BJ (cell line): ENCODE measurements at regions not wholly inside any gene's neighbourhood (a gene's known extent, or its start where the extent isn't known, plus 50 kb on each side); places are given as distances from the start of the nearest gene placed in this dataset.
"Not testable (repeated sequence)": the region's sequence is repeated elsewhere in the genome, so short reads cannot be mapped to it uniquely, and the experiment has no call there.

Experiments used
- CTCF ChIA-PET: fragments of 350-600 bp; formaldehyde crosslinking; extraction: SDS; loops from one replicate; lab custom pipeline; 2021; ENCODE audit warnings: antibody characterized with exemption, inconsistent platforms; lab: Yijun Ruan, JAX
- POLR2A ChIA-PET: fragments of 300-600 bp; sonication (Branson Sonifier 250); formaldehyde crosslinking; extraction: SDS; loops from one replicate; lab custom pipeline; 2021; ENCODE audit warnings: antibody characterized with exemption; lab: Charles Lee
- DNase-seq: peaks from one replicate; pipeline ENCODE4 v3.0.0-alpha.2; 2011; ENCODE audit warnings: low read depth
- H3K27me3 ChIP-seq: 2 replicates; pipeline ENCODE4 v1.6.0; 2011; ENCODE audit warnings: low read length; ENCODE audit not compliant: control insufficient read depth, insufficient read depth
- H3K36me3 ChIP-seq: 2 replicates; pipeline ENCODE4 v1.5.1; 2011; ENCODE audit warnings: low read length; ENCODE audit not compliant: control insufficient read depth, insufficient read depth
- H3K4me3 ChIP-seq: 2 replicates; pipeline ENCODE4 v1.5.1; 2011; ENCODE audit warnings: low read depth, mild to moderate bottlenecking, control low read depth, low read length
- CTCF ChIP-seq: IDR thresholded peaks from 2 replicates; pipeline ENCODE4 v1.5.1; 2011; ENCODE audit warnings: low read depth, mild to moderate bottlenecking, control low read depth, inconsistent platforms, low read length, moderate library complexity; ENCODE audit not compliant: insufficient read depth

GRCh38 chr2:240258685-240259084 is 118.2 kb upstream of the OTOS start:
- DNase-seq, result no peak
- POLR2A ChIA-PET, result no interaction called here
- CTCF ChIA-PET, result interaction anchor here (1.3 kb wide), 1 partner anchor 26 kb away, joined by 3 read pairs; no protein-coding TSS in a partner anchor
- TF ChIP-seq CTCF, result no peak
- H3K36me3 ChIP-seq, result no peaks in the 10 kb centered on the region
- H3K27me3 ChIP-seq, result peaks cover 3% of the 10 kb centered on the region; the same call in 1 of the 2 replicates
- no peak overlapping the region for H3K4me3 ChIP-seq

- Histone ChIP-seq H3K36me3 (no peaks in the 10 kb centered on the region), H3K27me3 (peaks cover 3% of the 10 kb centered on the region; the same call in 1 of the 2 replicates), H3K4me3 (no peak overlapping the region)
- no peak for DNase-seq
- ChIA-PET POLR2A (no interaction called here), CTCF (interaction anchor here (1.0 to 1.3 kb wide), 2 partner anchors 10 to 27 kb away, joined by 3 read pairs; no protein-coding TSS in a partner anchor)
- no peak for TF ChIP-seq CTCF
These were observed 118.9 kb upstream of the OTOS start for GRCh38 chr2:240259201-240259923.

- Histone ChIP-seq H3K27me3 (peaks cover 3% of the 10 kb centered on the region; the same call in 1 of the 2 replicates), H3K4me3 (no peak overlapping the region), H3K36me3 (no peaks in the 10 kb centered on the region)
- ChIA-PET POLR2A (no interaction called here), CTCF (interaction anchor here (1.0 to 1.3 kb wide), 2 partner anchors 10 to 27 kb away, joined by 3 read pairs; no protein-coding TSS in a partner anchor)
- TF ChIP-seq CTCF, result no peak
- DNase-seq, result no peak
These were observed 119.6 kb upstream of the OTOS start for GRCh38 chr2:240259924-240260529.

- H3K4me3 ChIP-seq, result no peak overlapping the region
- DNase-seq, result no peak
- H3K36me3 ChIP-seq, result no peaks in the 10 kb centered on the region
- peaks cover 1% of the 10 kb centered on the region; the same call in 1 of the 2 replicates for H3K27me3 ChIP-seq
- no peak for TF ChIP-seq CTCF
- POLR2A ChIA-PET, result no interaction called here
- CTCF ChIA-PET, result no interaction called here
These were observed 120.2 kb upstream of the OTOS start for GRCh38 chr2:240260664-240261063.

GRCh38 chr2:240262578-240262977 is 122.1 kb upstream of the OTOS start:
- CTCF ChIA-PET, result interaction anchor here (1.3 kb wide), 1 partner anchor 10 kb away, joined by 3 read pairs; no protein-coding TSS in a partner anchor
- POLR2A ChIA-PET, H3K27me3 ChIP-seq, H3K36me3 ChIP-seq, DNase-seq, H3K4me3 ChIP-seq: not testable (repeated sequence)
